ENCODE measurements at regions not wholly inside any gene's neighbourhood (a gene's known extent, or its start where the extent isn't known, plus 50 kb on each side); places are given as distances from the start of the nearest gene placed in this dataset.

GRCh38 chr4:154035341-154035740, 246.5 kb upstream of the SFRP2 start:
- no peak for TF ChIP-seq CTCF (conservative IDR thresholded peaks at IDR 0.05; ENCODE audit: low read depth in 2 of 2)
- TF ChIP-seq EZH2phosphoT487 (IDR thresholded peaks at IDR 0.05; ENCODE audit: unreplicated experiment): no peak
- TF ChIP-seq POLR2AphosphoS5 (IDR thresholded peaks at IDR 0.05; ENCODE audit: low read depth): no peak
- no peak for TF ChIP-seq EZH2 (IDR thresholded peaks at IDR 0.05; ENCODE audit: low read depth, unreplicated experiment)
- TF ChIP-seq CREB1 (CRISPR knock-in tag; IDR thresholded peaks at IDR 0.05; ENCODE audit: low read depth): no peak
- TF ChIP-seq, protein P1, sequence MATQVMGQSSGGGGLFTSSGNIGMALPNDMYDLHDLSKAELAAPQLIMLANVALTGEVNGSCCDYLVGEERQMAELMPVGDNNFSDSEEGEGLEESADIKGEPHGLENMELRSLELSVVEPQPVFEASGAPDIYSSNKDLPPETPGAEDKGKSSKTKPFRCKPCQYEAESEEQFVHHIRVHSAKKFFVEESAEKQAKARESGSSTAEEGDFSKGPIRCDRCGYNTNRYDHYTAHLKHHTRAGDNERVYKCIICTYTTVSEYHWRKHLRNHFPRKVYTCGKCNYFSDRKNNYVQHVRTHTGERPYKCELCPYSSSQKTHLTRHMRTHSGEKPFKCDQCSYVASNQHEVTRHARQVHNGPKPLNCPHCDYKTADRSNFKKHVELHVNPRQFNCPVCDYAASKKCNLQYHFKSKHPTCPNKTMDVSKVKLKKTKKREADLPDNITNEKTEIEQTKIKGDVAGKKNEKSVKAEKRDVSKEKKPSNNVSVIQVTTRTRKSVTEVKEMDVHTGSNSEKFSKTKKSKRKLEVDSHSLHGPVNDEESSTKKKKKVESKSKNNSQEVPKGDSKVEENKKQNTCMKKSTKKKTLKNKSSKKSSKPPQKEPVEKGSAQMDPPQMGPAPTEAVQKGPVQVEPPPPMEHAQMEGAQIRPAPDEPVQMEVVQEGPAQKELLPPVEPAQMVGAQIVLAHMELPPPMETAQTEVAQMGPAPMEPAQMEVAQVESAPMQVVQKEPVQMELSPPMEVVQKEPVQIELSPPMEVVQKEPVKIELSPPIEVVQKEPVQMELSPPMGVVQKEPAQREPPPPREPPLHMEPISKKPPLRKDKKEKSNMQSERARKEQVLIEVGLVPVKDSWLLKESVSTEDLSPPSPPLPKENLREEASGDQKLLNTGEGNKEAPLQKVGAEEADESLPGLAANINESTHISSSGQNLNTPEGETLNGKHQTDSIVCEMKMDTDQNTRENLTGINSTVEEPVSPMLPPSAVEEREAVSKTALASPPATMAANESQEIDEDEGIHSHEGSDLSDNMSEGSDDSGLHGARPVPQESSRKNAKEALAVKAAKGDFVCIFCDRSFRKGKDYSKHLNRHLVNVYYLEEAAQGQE (IDR thresholded peaks at IDR 0.05; ENCODE audit: unreplicated experiment): no peak
- TF ChIP-seq ZNF114 (CRISPR knock-in tag; IDR thresholded peaks at IDR 0.05): no peak
- no peak for TF ChIP-seq NANOG (IDR thresholded peaks at IDR 0.05; ENCODE audit: borderline replicate concordance)
